ENCODE measurements at regions not wholly inside any gene's neighbourhood (a gene's known extent, or its start where the extent isn't known, plus 50 kb on each side); places are given as distances from the start of the nearest gene placed in this dataset.

DNA sequence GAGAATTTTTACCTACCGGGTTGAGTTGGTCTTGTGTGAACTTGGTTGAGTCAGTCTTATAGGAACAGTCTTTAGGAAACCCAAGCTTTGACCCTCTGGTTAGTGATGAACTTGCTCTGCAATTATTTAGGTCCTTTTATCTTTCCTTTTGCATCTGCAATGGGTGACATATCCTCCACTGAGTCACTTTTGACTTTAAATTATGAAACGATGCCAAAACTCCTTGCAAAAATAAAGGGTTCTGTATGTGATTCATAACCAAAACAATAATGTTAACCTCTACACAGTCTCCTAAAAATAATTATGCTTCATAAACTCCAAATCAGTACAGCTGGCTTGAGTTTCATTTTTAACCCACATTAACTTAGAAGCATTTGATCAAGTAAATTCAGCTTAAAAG is 979.4 kb downstream of the GALC start:
- no TSS peak for BruUV-seq (replicated peaks)
- Histone ChIP-seq H3K36me3 (ENCODE audit: insufficient read depth, low read length, poor library complexity, severe bottlenecking) (no peaks in the 10 kb centered on the region), H3K4me3 (ENCODE audit: low read depth, low read length, poor library complexity, severe bottlenecking) (no peak overlapping the region), H3K9me3 (ENCODE audit: low read depth, low read length, poor library complexity, severe bottlenecking) (no peaks in the 10 kb centered on the region), H3K27me3 (replicated peaks; ENCODE audit: insufficient read depth, low read depth, low read length, poor library complexity) (no peaks in the 10 kb centered on the region), H3K4me1 (ENCODE audit: insufficient read depth, low read length, poor library complexity, severe bottlenecking) (no peaks in the 10 kb centered on the region), H3K27ac (ENCODE audit: low read depth, low read length, poor library complexity, severe bottlenecking) (no peak overlapping the region)
- ChIA-PET CTCF (no interaction called here), POLR2A (ENCODE audit: low non-redundant PET) (no interaction called here)
- TF ChIP-seq EZH2 (IDR thresholded peaks at IDR 0.05; ENCODE audit: borderline replicate concordance, low read depth, low read length, poor library complexity, severe bottlenecking) (no peak), CTCF (conservative IDR thresholded peaks at IDR 0.05; ENCODE audit: low read depth, low read length) (no peak)
- DNase-seq (ENCODE audit: low spot score), result no peak
- intact Hi-C loops (cut with micrococcal nuclease; ENCODE audit: unreplicated experiment), result no loop called here

- H3K27me3 ChIP-seq (replicated peaks; ENCODE audit: insufficient read depth, low read depth, low read length, poor library complexity), result no peaks in the 10 kb centered on the region
- POLR2A ChIA-PET (ENCODE audit: low non-redundant PET), result no interaction called here
- no TSS peak for BruUV-seq (replicated peaks)
- no peak overlapping the region for H3K27ac ChIP-seq (ENCODE audit: low read depth, low read length, poor library complexity, severe bottlenecking)
- TF ChIP-seq EZH2 (IDR thresholded peaks at IDR 0.05; ENCODE audit: borderline replicate concordance, low read depth, low read length, poor library complexity, severe bottlenecking), result no peak
- TF ChIP-seq CTCF (conservative IDR thresholded peaks at IDR 0.05; ENCODE audit: low read depth, low read length), result no peak
- no peak overlapping the region for H3K4me3 ChIP-seq (ENCODE audit: low read depth, low read length, poor library complexity, severe bottlenecking)
- H3K36me3 ChIP-seq (ENCODE audit: insufficient read depth, low read length, poor library complexity, severe bottlenecking), result no peaks in the 10 kb centered on the region
- intact Hi-C loops (cut with micrococcal nuclease; ENCODE audit: unreplicated experiment), result loop anchor here (10.0 kb wide), 3 partner anchors 344 to 1474 kb away; partner anchors contain the start of gene FLRT2
- DNase-seq (ENCODE audit: low spot score), result no peak
- no peaks in the 10 kb centered on the region for H3K4me1 ChIP-seq (ENCODE audit: insufficient read depth, low read length, poor library complexity, severe bottlenecking)
- CTCF ChIA-PET, result no interaction called here
- peaks cover 13% of the 10 kb centered on the region for H3K9me3 ChIP-seq (ENCODE audit: low read depth, low read length, poor library complexity, severe bottlenecking)
These were observed 984.0 kb downstream of the GALC start for GRCh38 chr14:87008965-87009364.

- peaks cover 13% of the 10 kb centered on the region for H3K9me3 ChIP-seq (ENCODE audit: low read depth, low read length, poor library complexity, severe bottlenecking)
- ChIA-PET CTCF (no interaction called here), POLR2A (ENCODE audit: low non-redundant PET) (no interaction called here)
- no peaks in the 10 kb centered on the region for H3K27me3 ChIP-seq (replicated peaks; ENCODE audit: insufficient read depth, low read depth, low read length, poor library complexity)
- TF ChIP-seq EZH2 (IDR thresholded peaks at IDR 0.05; ENCODE audit: borderline replicate concordance, low read depth, low read length, poor library complexity, severe bottlenecking) (no peak), CTCF (conservative IDR thresholded peaks at IDR 0.05; ENCODE audit: low read depth, low read length) (no peak)
- intact Hi-C loops (cut with micrococcal nuclease; ENCODE audit: unreplicated experiment), result loop anchor here (10.0 kb wide), 3 partner anchors 340 to 1470 kb away; partner anchors contain the start of gene FLRT2
- no peak for DNase-seq (ENCODE audit: low spot score)
- H3K4me1 ChIP-seq (ENCODE audit: insufficient read depth, low read length, poor library complexity, severe bottlenecking), result peaks cover 20% of the 10 kb centered on the region
- BruUV-seq (replicated peaks), result no TSS peak
- no peak overlapping the region for H3K27ac ChIP-seq (ENCODE audit: low read depth, low read length, poor library complexity, severe bottlenecking)
- no peak overlapping the region for H3K4me3 ChIP-seq (ENCODE audit: low read depth, low read length, poor library complexity, severe bottlenecking)
- H3K36me3 ChIP-seq (ENCODE audit: insufficient read depth, low read length, poor library complexity, severe bottlenecking), result no peaks in the 10 kb centered on the region
These were observed 987.7 kb downstream of the GALC start for GRCh38 chr14:87005280-87005679.
